Right cardiac atrium (tissue), 5 donors: ENCODE measurements at regions not wholly inside any gene's neighbourhood (a gene's known extent, or its start where the extent isn't known, plus 50 kb on each side); places are given as distances from the start of the nearest gene placed in this dataset.

ENCODE experiments used
- ATAC-seq, 2 donors: fragments of 200-7000 bp; cut with Tn5 transposase; one replicate each; pipeline versions ENCODE4 v1.8.0 to v1.9.1; 2020; ENCODE audit warnings: moderate library complexity in 2 of 2, mild to moderate bottlenecking in 1 of 2
- DNase-seq, 3 donors: peaks; one replicate each; pipeline ENCODE4 v3.0.0-alpha.2; 2020
- H3K27ac ChIP-seq: one replicate; pipeline ENCODE4 v1.5.1; 2013; ENCODE audit warnings: mild to moderate bottlenecking, low read length, control low read depth, moderate library complexity
- H3K27me3 ChIP-seq: one replicate; pipeline ENCODE4 v1.6.1; 2013; ENCODE audit not compliant: control insufficient read depth, insufficient read depth
- H3K4me1 ChIP-seq: one replicate; pipeline ENCODE4 v1.6.1; 2013; ENCODE audit warnings: low read length; ENCODE audit not compliant: control insufficient read depth, insufficient read depth
- H3K4me3 ChIP-seq: one replicate; pipeline ENCODE4 v1.5.1; 2013; ENCODE audit warnings: low read length, control low read depth
- H3K9me3 ChIP-seq: one replicate; pipeline ENCODE4 v1.6.1; 2013; ENCODE audit warnings: low read length; ENCODE audit not compliant: control insufficient read depth
- WGBS: extraction: QIAGEN DNeasy Blood & Tissue Kit; methylation state at CpG from one replicate; pipeline ENCODE4 v1.1.7; 2013; 5-methylcytosine and 5-hydroxymethylcytosine counted together
- intact Hi-C, 4 donors: fragments of 100-400 bp; cut with DNase I; formaldehyde crosslinking; loops; one replicate each; pipeline versions ENCODE4 v1.11.0 to v1.14.0; 2022 to 2023
- donor health status: healthy with polysubstance abuse.
- donor health status: DM: no; HTN: yes; CAD: no.
- donor health status: DM: no; HTN: no; CAD: no.
- donor health status: DM: no; HTN: yes; CAD: no; lungs with severe emphysema.
- donor health status: DM: yes; HTN: yes; CAD: no.

DNA sequence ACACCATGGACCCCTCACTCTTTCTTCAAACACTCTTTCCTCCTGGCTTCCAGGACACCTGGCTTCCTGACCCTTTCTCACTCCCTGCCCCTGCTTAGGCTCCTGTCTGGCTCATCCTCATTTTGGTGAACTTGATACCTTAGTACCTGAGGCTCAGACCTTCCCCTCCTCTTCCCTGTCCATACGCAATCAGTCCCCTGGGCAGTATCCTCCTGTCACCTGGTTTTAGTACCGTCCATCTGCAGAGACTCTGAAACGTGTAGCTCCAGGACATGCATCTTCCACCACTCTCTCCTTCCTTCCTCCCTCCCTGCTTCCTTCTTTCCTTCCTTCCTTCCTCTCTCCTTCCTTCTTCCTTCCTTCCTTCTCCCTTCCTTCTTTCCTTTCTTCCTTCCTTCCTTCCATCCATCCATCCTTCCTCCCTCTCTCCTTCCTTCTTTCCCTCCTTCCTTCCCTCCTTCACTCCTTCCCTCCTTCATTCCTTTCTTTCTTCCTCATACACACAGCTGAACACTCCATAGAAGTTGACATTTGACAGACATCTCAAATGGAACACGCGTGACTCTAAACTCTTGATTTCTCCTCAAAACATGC lies 1488.6 kb downstream of the TBC1D22A start:
- ATAC-seq (no peak), DNase-seq (no peak)
- Histone ChIP-seq H3K4me3 (no peak overlapping the region), H3K27me3 (no peaks in the 10 kb centered on the region), H3K4me1 (no peaks in the 10 kb centered on the region), H3K27ac (no peak overlapping the region), H3K9me3 (no peaks in the 10 kb centered on the region)
- 75% methylated on average over 5 of the region's 5 CpGs for WGBS
- intact Hi-C loops: no loop called here

GRCh38 chr22:48250286-48250895 lies 1487.9 kb downstream of the TBC1D22A start:
- no peaks in the 10 kb centered on the region for H3K4me1 ChIP-seq
- no peaks in the 10 kb centered on the region for H3K27me3 ChIP-seq
- 73% methylated on average over 16 of the region's 16 CpGs for WGBS
- no peak overlapping the region for H3K4me3 ChIP-seq
- intact Hi-C loops: no loop called here
- no peak for DNase-seq
- H3K9me3 ChIP-seq: no peaks in the 10 kb centered on the region
- ATAC-seq: no peak
- H3K27ac ChIP-seq: no peak overlapping the region

- Histone ChIP-seq H3K4me3 (no peak overlapping the region), H3K27me3 (no peaks in the 10 kb centered on the region), H3K9me3 (no peaks in the 10 kb centered on the region), H3K27ac (no peak overlapping the region), H3K4me1 (no peaks in the 10 kb centered on the region)
- 61% methylated on average over 7 of the region's 7 CpGs for WGBS
- no peak for ATAC-seq
- intact Hi-C loops: no loop called here
- no peak for DNase-seq
Measured at GRCh38 chr22:48249713-48250268, 1487.3 kb downstream of the TBC1D22A start.

- Histone ChIP-seq H3K9me3 (no peaks in the 10 kb centered on the region), H3K27me3 (no peaks in the 10 kb centered on the region), H3K4me1 (no peaks in the 10 kb centered on the region), H3K4me3 (no peak overlapping the region), H3K27ac (no peak overlapping the region)
- no peak for DNase-seq
- WGBS: 61% methylated on average over 10 of the region's 12 CpGs
- intact Hi-C loops: no loop called here
- ATAC-seq: no peak
Measured at GRCh38 chr22:48248901-48249455, 1486.5 kb downstream of the TBC1D22A start.

DNA sequence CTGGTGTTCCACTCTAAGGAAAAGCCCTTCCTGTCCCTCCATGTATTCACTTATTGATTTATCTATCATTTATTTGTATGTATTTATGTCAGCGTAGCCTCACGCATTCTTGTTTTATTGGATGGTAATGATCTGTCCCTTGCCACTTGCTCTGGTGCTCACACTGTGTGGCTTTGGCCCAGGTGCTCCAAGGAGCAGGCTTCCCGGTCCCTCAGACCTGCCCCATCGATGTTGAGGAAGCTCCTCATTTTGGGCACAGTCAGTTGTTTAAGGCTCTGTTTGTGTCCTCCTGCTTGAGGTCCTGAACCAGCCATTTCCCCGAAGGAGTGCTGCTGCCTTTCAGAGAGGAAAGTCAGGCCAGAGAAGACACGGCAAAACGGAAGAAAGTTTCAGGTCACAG lies 1485.4 kb downstream of the TBC1D22A start:
- intact Hi-C loops: no loop called here
- Histone ChIP-seq H3K9me3 (no peaks in the 10 kb centered on the region), H3K27ac (no peak overlapping the region), H3K4me3 (no peak overlapping the region), H3K27me3 (no peaks in the 10 kb centered on the region), H3K4me1 (no peaks in the 10 kb centered on the region)
- WGBS: 84% methylated on average over 7 of the region's 7 CpGs
- DNase-seq (no peak), ATAC-seq (no peak)

DNA sequence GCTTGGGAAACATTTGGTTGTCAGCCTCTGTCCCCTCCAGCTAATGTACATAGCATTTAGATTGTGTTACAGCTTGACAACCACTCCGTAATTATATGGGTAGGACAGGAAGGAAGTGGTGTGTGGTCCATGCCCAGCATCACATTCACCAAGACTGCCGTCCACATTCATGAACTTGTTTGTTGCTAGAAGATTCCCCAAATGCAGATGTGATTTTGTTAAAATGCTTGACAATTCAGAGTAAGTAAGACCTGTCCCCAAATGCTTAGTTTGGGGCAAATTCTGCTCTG lies 1482.7 kb downstream of the TBC1D22A start:
- no peak for DNase-seq
- no peak overlapping the region for H3K4me3 ChIP-seq
- H3K27me3 ChIP-seq: no peaks in the 10 kb centered on the region
- WGBS: 46% methylated on average over 2 of the region's 2 CpGs
- H3K9me3 ChIP-seq: no peaks in the 10 kb centered on the region
- ATAC-seq: no peak
- intact Hi-C loops: no loop called here
- no peak overlapping the region for H3K27ac ChIP-seq
- H3K4me1 ChIP-seq: no peaks in the 10 kb centered on the region

- Histone ChIP-seq H3K4me3 (no peak overlapping the region), H3K27me3 (no peaks in the 10 kb centered on the region), H3K27ac (no peak overlapping the region), H3K4me1 (no peaks in the 10 kb centered on the region), H3K9me3 (no peaks in the 10 kb centered on the region)
- intact Hi-C loops: no loop called here
- ATAC-seq (no peak), DNase-seq (no peak)
- WGBS: 89% methylated on average over 33 of the region's 33 CpGs
Measured at GRCh38 chr22:48244388-48245195, 1482.1 kb downstream of the TBC1D22A start.

- no peak for ATAC-seq
- intact Hi-C loops: no loop called here
- Histone ChIP-seq H3K27me3 (no peaks in the 10 kb centered on the region), H3K9me3 (no peaks in the 10 kb centered on the region), H3K4me3 (no peak overlapping the region), H3K27ac (no peak overlapping the region), H3K4me1 (no peaks in the 10 kb centered on the region)
- DNase-seq: no peak
- 89% methylated on average over 7 of the region's 7 CpGs for WGBS
Measured at GRCh38 chr22:48242461-48242864, 1480.0 kb downstream of the TBC1D22A start.

- ATAC-seq: no peak
- no peak overlapping the region for H3K27ac ChIP-seq
- WGBS: 79% methylated on average over 16 of the region's 16 CpGs
- H3K9me3 ChIP-seq: no peaks in the 10 kb centered on the region
- no peak overlapping the region for H3K4me3 ChIP-seq
- intact Hi-C loops: no loop called here
- no peaks in the 10 kb centered on the region for H3K4me1 ChIP-seq
- no peaks in the 10 kb centered on the region for H3K27me3 ChIP-seq
- no peak for DNase-seq
Measured at GRCh38 chr22:48241658-48242057, 1479.2 kb downstream of the TBC1D22A start.

- no peak overlapping the region for H3K27ac ChIP-seq
- no peaks in the 10 kb centered on the region for H3K9me3 ChIP-seq
- ATAC-seq (no peak), DNase-seq (no peak)
- intact Hi-C loops: no loop called here
- H3K27me3 ChIP-seq: no peaks in the 10 kb centered on the region
- no peak overlapping the region for H3K4me3 ChIP-seq
- H3K4me1 ChIP-seq: no peaks in the 10 kb centered on the region
- WGBS: 87% methylated on average over 8 of the region's 8 CpGs
Measured at GRCh38 chr22:48240935-48241230, 1478.4 kb downstream of the TBC1D22A start.

DNA sequence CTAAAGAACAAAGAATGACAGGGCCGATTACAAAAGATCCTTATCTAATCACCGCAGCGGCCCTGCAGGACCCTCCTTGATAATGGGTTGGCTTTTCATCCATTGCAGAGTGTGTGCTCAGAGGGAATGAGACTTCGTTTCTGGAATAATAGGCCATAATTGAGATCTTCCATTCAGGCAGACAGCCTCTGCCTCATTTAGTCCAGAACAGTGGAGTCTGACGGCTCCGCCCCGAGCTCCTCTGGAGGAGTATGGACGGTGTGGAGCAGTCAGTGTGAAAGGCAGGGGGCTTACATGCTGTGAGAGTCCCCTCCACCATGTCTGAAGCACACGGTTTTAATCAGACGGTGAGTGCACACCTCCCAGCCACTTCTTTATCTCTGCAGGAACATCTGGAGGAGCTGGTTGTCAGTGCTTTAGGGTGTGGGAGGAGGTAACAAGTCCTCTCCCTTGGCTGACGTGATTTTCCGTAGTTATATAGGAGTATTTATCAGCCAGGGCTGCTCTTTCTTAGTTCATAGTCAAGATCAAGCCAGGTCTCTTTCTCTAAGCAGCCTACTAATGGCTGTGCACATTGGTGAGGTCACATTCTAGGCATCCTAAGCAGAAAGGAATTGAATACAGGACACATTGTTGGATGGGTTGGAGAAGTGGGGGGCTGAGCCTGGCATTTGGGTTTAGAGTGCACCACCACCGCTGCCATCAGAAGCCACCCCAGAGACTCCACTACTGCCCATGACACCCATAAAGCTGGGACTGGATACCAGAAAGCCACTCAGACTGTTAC lies 1477.9 kb downstream of the TBC1D22A start:
- Histone ChIP-seq H3K4me1 (no peaks in the 10 kb centered on the region), H3K27ac (no peak overlapping the region), H3K4me3 (no peak overlapping the region), H3K27me3 (no peaks in the 10 kb centered on the region), H3K9me3 (no peaks in the 10 kb centered on the region)
- intact Hi-C loops: no loop called here
- no peak for ATAC-seq
- WGBS: 28% methylated on average over 13 of the region's 13 CpGs
- DNase-seq: no peak
